MM.1S (cell line): ENCODE measurements at regions not wholly inside any gene's neighbourhood (a gene's known extent, or its start where the extent isn't known, plus 50 kb on each side); places are given as distances from the start of the nearest gene placed in this dataset.

Experiments
- DNase-seq: peaks from one replicate; pipeline ENCODE4 v3.0.0-alpha.2; 2015
- H2AFZ ChIP-seq: fragments of 300-600 bp; sonication (generic); 2 replicates; pipeline ENCODE4 v1.6.0; 2016; ENCODE audit warnings: antibody characterized with exemption, low read length
- H3F3A ChIP-seq: fragments of 300-600 bp; sonication (generic); 2 replicates; pipeline ENCODE4 v1.6.1; 2016; ENCODE audit warnings: mild to moderate bottlenecking, antibody characterized with exemption, low read length, moderate library complexity, mixed read lengths; ENCODE audit not compliant: insufficient read depth
- H3K27ac ChIP-seq: fragments of 300-600 bp; sonication (generic); 2 replicates; pipeline ENCODE4 v1.5.1; 2016; ENCODE audit warnings: mild to moderate bottlenecking, low read length
- H3K27me3 ChIP-seq: fragments of 300-600 bp; sonication (generic); replicated peaks from 2 replicates; pipeline ENCODE4 v1.6.0; 2016; ENCODE audit warnings: low read length; ENCODE audit not compliant: insufficient read depth
- H3K36me3 ChIP-seq: fragments of 300-600 bp; sonication (generic); replicated peaks from 2 replicates; pipeline ENCODE4 v1.6.1; 2016; ENCODE audit warnings: mild to moderate bottlenecking, low read length, mixed read lengths; ENCODE audit not compliant: insufficient read depth
- H3K4me1 ChIP-seq: fragments of 300-600 bp; sonication (generic); 2 replicates; pipeline ENCODE4 v1.6.1; 2016; ENCODE audit warnings: low read length, mixed read lengths
- H3K4me2 ChIP-seq: fragments of 300-600 bp; sonication (generic); 2 replicates; pipeline ENCODE4 v1.6.0; 2016; ENCODE audit warnings: low read depth, low read length
- H3K4me3 ChIP-seq: fragments of 300-600 bp; sonication (generic); 2 replicates; pipeline ENCODE4 v1.5.1; 2016; ENCODE audit warnings: low read length, mixed read lengths
- H3K79me2 ChIP-seq: fragments of 300-600 bp; sonication (generic); 2 replicates; pipeline ENCODE4 v1.6.1; 2016; ENCODE audit warnings: mixed run types, low read length, mixed read lengths
- H3K9ac ChIP-seq: fragments of 300-600 bp; sonication (generic); 2 replicates; pipeline ENCODE4 v1.6.1; 2016; ENCODE audit warnings: low read length, mixed read lengths
- H3K9me2 ChIP-seq: fragments of 300-600 bp; sonication (generic); replicated peaks from 2 replicates; pipeline ENCODE4 v1.6.1; 2016; ENCODE audit warnings: mild to moderate bottlenecking, low read length, mixed read lengths; ENCODE audit not compliant: insufficient read depth
- H3K9me3 ChIP-seq: fragments of 300-600 bp; sonication (generic); replicated peaks from 2 replicates; pipeline ENCODE4 v1.6.1; 2016; ENCODE audit warnings: mild to moderate bottlenecking, low read length, mixed read lengths; ENCODE audit not compliant: insufficient read depth
- H4K20me1 ChIP-seq: fragments of 300-600 bp; sonication (generic); 2 replicates; pipeline ENCODE4 v1.6.1; 2016; ENCODE audit warnings: mild to moderate bottlenecking, low read length, moderate library complexity, mixed read lengths; ENCODE audit not compliant: insufficient read depth
- EZH2 ChIP-seq: fragments of 300-600 bp; sonication (generic); optimal IDR thresholded peaks from 2 replicates; pipeline ENCODE3; 2017; ENCODE audit warnings: low read depth, mild to moderate bottlenecking, antibody characterized with exemption, low read length, mixed read lengths
- EZH2phosphoT487 ChIP-seq: fragments of 300-600 bp; sonication (generic); IDR thresholded peaks from 2 replicates; pipeline ENCODE4 v1.6.1; 2018; ENCODE audit warnings: antibody characterized with exemption, low read length
- TF ChIP-seq, protein P1 (sequence below): fragments of 300-600 bp; sonication (generic); IDR thresholded peaks from 2 replicates; pipeline ENCODE4 v1.5.1; 2016; ENCODE audit warnings: antibody characterized with exemption, low read length, mixed read lengths

DNA sequence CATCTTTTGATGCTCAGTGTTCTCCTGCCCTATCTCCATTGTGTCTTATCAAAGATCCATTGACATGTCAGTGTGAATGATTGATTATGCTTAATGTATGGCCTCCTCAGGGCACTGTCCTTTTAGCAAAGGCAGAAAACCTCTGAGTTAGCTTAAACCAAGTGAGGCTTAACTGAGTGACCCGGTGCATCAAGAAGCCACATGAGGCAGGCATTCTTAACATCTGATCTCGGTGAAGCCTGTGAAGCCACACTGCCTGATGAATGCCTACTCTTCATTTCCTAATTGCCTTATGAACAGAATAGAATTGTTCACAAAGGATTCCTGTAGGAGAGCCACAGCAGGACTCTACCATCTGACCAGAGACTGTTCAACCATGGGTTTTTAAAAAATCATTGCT is 168.1 kb upstream of the SOX21 start:
- H3K9me2 ChIP-seq: no peaks in the 10 kb centered on the region
- H4K20me1 ChIP-seq: no peaks in the 10 kb centered on the region
- no peaks in the 10 kb centered on the region for H3F3A ChIP-seq
- TF ChIP-seq, protein P1, sequence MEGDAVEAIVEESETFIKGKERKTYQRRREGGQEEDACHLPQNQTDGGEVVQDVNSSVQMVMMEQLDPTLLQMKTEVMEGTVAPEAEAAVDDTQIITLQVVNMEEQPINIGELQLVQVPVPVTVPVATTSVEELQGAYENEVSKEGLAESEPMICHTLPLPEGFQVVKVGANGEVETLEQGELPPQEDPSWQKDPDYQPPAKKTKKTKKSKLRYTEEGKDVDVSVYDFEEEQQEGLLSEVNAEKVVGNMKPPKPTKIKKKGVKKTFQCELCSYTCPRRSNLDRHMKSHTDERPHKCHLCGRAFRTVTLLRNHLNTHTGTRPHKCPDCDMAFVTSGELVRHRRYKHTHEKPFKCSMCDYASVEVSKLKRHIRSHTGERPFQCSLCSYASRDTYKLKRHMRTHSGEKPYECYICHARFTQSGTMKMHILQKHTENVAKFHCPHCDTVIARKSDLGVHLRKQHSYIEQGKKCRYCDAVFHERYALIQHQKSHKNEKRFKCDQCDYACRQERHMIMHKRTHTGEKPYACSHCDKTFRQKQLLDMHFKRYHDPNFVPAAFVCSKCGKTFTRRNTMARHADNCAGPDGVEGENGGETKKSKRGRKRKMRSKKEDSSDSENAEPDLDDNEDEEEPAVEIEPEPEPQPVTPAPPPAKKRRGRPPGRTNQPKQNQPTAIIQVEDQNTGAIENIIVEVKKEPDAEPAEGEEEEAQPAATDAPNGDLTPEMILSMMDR: no peak
- TF ChIP-seq EZH2phosphoT487 (no peak), EZH2 (no peak)
- H3K4me2 ChIP-seq: no peak overlapping the region
- H3K4me1 ChIP-seq: no peaks in the 10 kb centered on the region
- no peak overlapping the region for H2AFZ ChIP-seq
- H3K9ac ChIP-seq: no peak overlapping the region
- no peaks in the 10 kb centered on the region for H3K79me2 ChIP-seq
- no peak overlapping the region for H3K27ac ChIP-seq
- H3K36me3 ChIP-seq: no peaks in the 10 kb centered on the region
- H3K4me3 ChIP-seq: no peak overlapping the region
- H3K9me3 ChIP-seq: no peaks in the 10 kb centered on the region
- no peaks in the 10 kb centered on the region for H3K27me3 ChIP-seq
- DNase-seq: no peak

DNA sequence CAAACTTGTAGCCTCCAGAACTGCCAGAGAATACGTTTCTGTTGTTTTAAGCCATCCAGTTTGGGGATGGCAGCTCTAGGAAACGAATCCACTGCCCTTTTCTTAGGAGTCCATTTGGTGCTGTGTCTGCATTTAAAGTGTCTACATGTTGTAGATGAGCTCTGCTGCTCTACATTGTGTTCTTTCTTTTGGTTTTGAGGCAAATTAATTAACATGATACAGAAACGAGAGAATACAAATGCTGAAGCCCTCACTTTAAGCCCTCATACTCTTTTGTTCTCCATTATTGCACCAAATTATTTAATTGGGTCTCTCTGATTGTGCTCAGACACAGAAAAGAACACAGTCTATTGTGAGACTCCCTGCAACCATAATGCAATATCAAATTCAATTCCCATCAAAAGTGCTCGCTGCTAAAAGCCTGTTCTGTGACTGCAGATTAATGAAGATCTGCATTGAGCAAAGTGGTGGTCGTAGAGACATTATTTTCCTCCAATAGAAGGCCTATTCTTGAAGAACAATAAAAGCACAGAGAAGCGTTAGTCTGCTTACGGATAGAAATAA is 166.3 kb upstream of the SOX21 start:
- TF ChIP-seq, protein P1: no peak
- no peak for TF ChIP-seq EZH2phosphoT487
- no peak for TF ChIP-seq EZH2
- Histone ChIP-seq H2AFZ (no peak overlapping the region), H3K79me2 (no peaks in the 10 kb centered on the region), H3F3A (no peaks in the 10 kb centered on the region), H3K4me3 (no peak overlapping the region), H3K9me2 (no peaks in the 10 kb centered on the region), H3K27me3 (no peaks in the 10 kb centered on the region), H3K9me3 (no peaks in the 10 kb centered on the region), H3K4me2 (no peak overlapping the region), H4K20me1 (no peaks in the 10 kb centered on the region), H3K9ac (no peak overlapping the region), H3K36me3 (no peaks in the 10 kb centered on the region), H3K27ac (no peak overlapping the region), H3K4me1 (no peaks in the 10 kb centered on the region)
- DNase-seq: no peak

DNA sequence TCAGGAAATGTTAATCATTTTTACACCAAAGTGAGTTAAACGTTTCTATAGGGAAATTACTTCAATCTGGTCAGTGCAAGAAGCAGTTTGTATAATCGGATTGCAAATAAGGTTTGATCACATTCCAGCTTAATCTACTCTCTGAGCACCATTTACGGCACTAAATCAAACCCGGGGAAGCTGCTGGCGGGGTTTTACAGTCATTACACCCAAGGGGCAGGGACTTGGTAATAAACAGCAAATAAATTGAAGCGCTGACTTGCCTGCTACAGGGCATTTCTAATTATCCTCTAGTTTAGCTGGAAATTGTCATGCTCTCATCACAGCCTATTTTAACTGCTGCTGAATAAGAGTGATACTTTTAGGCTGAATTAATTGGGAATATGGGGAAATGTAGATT is 152.1 kb upstream of the SOX21 start:
- DNase-seq: no peak
- TF ChIP-seq EZH2: no peak
- TF ChIP-seq, protein P1: no peak
- no peak for TF ChIP-seq EZH2phosphoT487
- no peaks in the 10 kb centered on the region for H3K9me3 ChIP-seq
- no peak overlapping the region for H3K9ac ChIP-seq
- H3K9me2 ChIP-seq: no peaks in the 10 kb centered on the region
- no peak overlapping the region for H3K4me3 ChIP-seq
- no peaks in the 10 kb centered on the region for H3F3A ChIP-seq
- no peaks in the 10 kb centered on the region for H3K4me1 ChIP-seq
- H3K36me3 ChIP-seq: no peaks in the 10 kb centered on the region
- H3K27me3 ChIP-seq: no peaks in the 10 kb centered on the region
- no peaks in the 10 kb centered on the region for H3K79me2 ChIP-seq
- no peak overlapping the region for H2AFZ ChIP-seq
- H3K27ac ChIP-seq: no peak overlapping the region
- H4K20me1 ChIP-seq: no peaks in the 10 kb centered on the region
- no peak overlapping the region for H3K4me2 ChIP-seq
